GM12891 (cell line): ENCODE measurements at regions not wholly inside any gene's neighbourhood (a gene's known extent, or its start where the extent isn't known, plus 50 kb on each side); places are given as distances from the start of the nearest gene placed in this dataset.
"Not testable (repeated sequence)": the region's sequence is repeated elsewhere in the genome, so short reads cannot be mapped to it uniquely, and the experiment has no call there.

Experiments
- DNase-seq: peaks from one replicate; pipeline ENCODE4 v3.0.0; 2011; ENCODE audit warnings: low spot score; ENCODE audit not compliant: insufficient read length
- FAIRE-seq: peaks from 2 replicates; lab custom pipeline; 2011; peaks lifted over from hg19 to GRCh38; lab: Jason Lieb, UNC
- PAX5 ChIP-seq: IDR thresholded peaks from 2 replicates; pipeline ENCODE4 v1.6.1; 2011; ENCODE audit warnings: low read length, moderate library complexity, mild to moderate bottlenecking; ENCODE audit not compliant: insufficient read depth, severe bottlenecking
- POLR2A ChIP-seq: IDR thresholded peaks from 2 replicates; pipeline ENCODE4 v1.6.1; 2011; ENCODE audit warnings: low read depth, low read length, control low read depth
- POLR2AphosphoS5 ChIP-seq: IDR thresholded peaks from 2 replicates; pipeline ENCODE4 v1.6.1; 2011; ENCODE audit warnings: low read depth, low read length, control low read depth
- POU2F2 ChIP-seq: IDR thresholded peaks from 2 replicates; pipeline ENCODE4 v1.6.1; 2011; ENCODE audit warnings: low read depth, mild to moderate bottlenecking, control low read depth, low read length, moderate library complexity
- SPI1 ChIP-seq: IDR thresholded peaks from 2 replicates; pipeline ENCODE4 v1.6.1; 2011; ENCODE audit warnings: low read depth, low read length, control low read depth
- TAF1 ChIP-seq: IDR thresholded peaks from 2 replicates; pipeline ENCODE4 v1.6.1; 2011; ENCODE audit warnings: low read depth, low read length, control low read depth

DNA sequence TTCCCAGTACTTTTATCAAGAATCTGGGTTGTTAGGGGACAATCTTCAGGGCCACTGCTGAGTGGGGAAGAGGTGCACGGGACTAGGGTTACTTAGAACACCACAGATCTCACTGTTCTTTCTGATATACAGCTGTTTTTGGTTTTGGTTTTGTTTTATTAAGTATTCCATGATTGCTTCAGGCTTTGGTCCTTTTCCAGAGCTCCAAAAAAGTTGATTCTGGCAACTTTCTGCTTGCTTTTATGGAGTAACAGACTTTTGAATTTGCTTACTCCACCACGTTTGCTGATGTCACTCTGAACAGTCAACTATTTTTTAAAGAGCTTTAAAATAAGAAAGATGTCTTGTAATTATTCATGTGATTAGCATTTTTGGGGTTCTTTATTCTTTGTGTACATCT is 368.1 kb upstream of the FOXG1 start:
- FAIRE-seq = no peak
- TF ChIP-seq POU2F2 = no peak
- TF ChIP-seq POLR2A = no peak
- no peak for TF ChIP-seq POLR2AphosphoS5
- no peak for TF ChIP-seq PAX5
- no peak for TF ChIP-seq TAF1
- no peak for TF ChIP-seq SPI1

DNA sequence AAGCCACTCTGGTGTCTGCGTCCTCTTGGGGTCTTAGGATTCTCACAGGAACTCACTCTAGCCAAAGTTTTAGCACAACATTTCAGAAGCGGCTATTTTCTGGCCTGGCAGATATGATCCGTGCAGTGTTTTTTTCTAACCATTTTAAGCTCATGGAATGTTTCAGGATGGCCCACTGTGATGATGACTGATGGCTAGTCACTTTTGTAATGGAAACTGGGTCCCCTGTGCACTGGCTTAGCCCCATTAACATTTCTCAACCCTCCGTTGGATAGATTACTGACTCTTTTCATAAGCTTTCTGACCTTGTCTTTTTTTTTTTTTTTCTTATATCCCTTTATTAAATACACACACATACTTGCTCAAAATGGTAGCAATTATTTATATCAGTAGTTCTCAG is 364.9 kb upstream of the FOXG1 start:
- FAIRE-seq, DNase-seq: not testable (repeated sequence)

More for the DNA sequence above, 368.1 kb upstream of the FOXG1 start:
- no peak for DNase-seq

DNA sequence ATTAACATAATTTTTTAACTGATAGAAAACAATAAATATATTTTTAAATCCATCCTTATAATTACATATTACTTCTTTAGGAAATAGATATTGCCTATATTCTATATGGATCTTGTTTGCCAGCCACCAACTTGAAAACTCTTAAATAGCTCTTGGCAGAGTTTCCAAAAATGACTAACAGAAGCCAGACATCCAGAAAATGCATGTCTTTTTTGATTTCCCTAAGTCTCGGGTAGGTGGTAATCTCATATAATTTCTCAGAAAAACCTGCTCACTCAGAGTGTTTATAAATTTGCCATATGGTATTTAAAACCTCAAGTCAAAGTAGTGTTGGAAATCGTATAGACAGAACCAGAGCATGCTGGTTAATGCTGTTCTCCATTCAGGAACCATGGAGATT is 360.4 kb upstream of the FOXG1 start:
- TF ChIP-seq SPI1 (no peak), PAX5 (no peak), POLR2AphosphoS5 (no peak), TAF1 (no peak), POLR2A (no peak), POU2F2 (no peak)
- DNase-seq (no peak), FAIRE-seq (no peak)

DNA sequence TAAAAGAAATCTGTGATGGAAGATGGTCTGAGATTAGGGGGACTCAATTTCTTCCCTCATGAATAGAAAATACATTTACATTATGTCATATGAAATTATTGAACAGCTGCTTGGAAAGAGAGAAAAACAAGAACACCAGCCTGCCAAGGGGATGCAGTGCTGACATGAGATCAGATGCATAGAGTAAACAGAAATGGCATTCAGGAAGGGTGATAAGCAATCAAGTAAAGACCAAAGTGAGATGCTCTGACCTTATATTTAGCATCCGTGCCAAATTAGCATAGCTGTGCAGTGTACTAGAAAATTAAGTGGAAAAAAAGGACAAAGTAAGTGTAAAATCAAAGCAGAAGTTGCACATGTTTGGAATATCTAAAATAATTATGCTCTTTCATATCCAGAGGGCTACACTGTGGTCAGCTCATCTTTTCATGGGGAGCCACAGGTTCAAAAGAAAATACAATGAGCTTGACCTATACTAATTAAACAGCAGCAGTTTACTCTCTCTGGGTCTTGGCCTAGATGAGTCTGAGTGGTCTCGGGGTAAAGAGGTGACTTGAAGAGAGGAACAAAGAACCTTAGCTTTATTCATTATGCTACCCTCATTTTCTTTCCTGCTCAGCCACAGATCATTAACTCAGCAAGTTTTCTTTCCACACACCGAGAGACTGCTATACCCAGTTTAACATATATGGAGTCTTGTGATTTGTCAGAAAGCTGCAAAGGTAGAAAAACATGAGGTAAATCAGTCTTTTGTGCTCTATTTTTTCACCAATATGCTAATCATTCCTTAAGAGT is 359.4 kb upstream of the FOXG1 start:
- DNase-seq = no peak
- FAIRE-seq = no peak
- no peak for TF ChIP-seq SPI1
- TF ChIP-seq PAX5 = no peak

DNA sequence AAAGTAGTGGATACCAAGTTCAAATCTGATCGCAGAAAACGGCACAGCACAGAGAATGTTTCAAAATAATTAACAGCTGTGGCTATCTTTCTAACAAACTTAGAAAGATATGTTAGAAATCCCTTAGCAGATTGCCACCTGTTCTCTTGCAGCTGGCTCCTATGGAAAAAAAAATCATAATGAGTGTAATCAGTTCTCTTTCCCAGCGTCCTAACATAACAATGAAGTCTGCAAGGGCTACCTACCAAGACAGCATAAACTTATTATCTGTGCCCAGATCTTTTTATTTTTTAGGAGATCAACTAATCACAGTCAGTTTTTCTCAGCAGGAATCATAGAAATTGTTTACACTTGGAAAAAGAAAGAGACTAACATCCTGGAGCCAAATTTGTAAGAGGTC is 358.6 kb upstream of the FOXG1 start:
- no peak for FAIRE-seq
- DNase-seq = no peak
- no peak for TF ChIP-seq PAX5
- TF ChIP-seq POLR2AphosphoS5 = no peak
- TF ChIP-seq POLR2A = no peak
- no peak for TF ChIP-seq SPI1

- TF ChIP-seq PAX5 = no peak
- TF ChIP-seq TAF1 = no peak
- TF ChIP-seq POLR2A = no peak
- TF ChIP-seq SPI1 = no peak
- no peak for TF ChIP-seq POLR2AphosphoS5
- no peak for TF ChIP-seq POU2F2
- DNase-seq (no peak), FAIRE-seq (no peak)
Observed at GRCh38 chr14:28412077-28412476, 354.5 kb upstream of the FOXG1 start.

DNA sequence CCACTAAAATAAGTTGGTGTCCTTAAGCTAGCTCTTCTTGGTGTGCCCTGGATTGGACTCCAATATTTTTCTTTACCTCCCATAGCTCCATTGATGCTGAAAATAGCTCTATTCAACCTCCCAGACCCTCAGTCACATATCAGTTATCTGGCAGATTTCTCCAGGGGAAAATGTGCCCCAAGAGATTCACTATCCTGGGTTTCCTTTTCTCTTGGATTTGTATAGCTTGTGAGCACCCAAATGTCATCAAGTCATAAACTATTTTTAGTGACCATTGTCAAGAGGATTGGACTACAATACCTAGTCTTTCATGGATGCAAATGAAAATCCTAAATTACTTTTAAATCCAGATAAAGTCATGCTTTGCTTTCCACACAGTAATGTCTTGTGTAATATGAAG is 339.6 kb upstream of the FOXG1 start:
- FAIRE-seq (no peak), DNase-seq (no peak)

DNA sequence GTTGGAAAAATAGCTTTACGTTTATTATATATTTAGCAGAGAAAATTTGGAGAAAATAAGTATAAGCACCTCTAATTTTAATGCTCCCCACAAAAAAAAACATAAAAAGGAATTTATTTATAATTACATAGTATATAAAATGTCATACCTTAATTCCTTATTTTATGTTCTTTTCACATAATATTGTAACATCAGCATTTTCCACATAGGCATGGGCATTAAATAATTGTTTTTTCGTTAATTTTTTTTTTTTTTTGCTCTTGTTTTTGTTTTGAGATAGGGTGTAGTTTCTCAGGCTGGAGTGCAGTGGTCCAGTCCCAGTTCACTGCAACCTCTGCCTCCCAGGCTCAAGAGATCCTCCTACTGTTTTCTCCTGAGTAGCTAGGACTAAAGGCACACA is 329.8 kb upstream of the FOXG1 start:
- TF ChIP-seq TAF1 (no peak), SPI1 (no peak), POLR2A (no peak), POU2F2 (no peak), PAX5 (no peak), POLR2AphosphoS5 (no peak)

More for the DNA sequence above, 339.6 kb upstream of the FOXG1 start:
- TF ChIP-seq POLR2AphosphoS5 (no peak), POLR2A (no peak), PAX5 (no peak), POU2F2 (no peak), SPI1 (no peak), TAF1 (no peak)

GRCh38 chr14:28461389-28461788 is 305.2 kb upstream of the FOXG1 start:
- DNase-seq (no peak), FAIRE-seq (no peak)

More for the DNA sequence above, 329.8 kb upstream of the FOXG1 start:
- FAIRE-seq (no peak), DNase-seq (no peak)

DNA sequence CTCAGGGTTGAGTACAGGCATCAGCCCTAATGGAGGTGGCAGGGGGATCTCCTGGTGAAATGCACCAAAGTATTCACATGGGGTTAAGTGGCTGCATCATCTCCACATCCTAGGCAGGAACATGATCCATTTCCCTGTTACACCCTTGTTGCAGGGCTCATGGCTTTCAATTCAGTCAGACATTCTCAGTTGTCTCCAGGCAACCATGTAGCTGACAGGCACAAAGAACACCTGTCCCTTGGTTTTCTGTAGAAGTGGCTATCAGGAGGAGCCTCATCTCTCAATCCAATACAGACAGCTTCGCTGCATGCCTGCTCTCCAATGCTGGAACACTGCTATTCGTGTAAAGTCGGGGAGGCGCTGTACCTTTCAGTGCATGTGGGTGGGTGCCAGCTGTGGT is 299.0 kb upstream of the FOXG1 start:
- FAIRE-seq (no peak), DNase-seq (no peak)
- TF ChIP-seq POLR2A (no peak), POU2F2 (no peak), POLR2AphosphoS5 (no peak), PAX5 (no peak), SPI1 (no peak), TAF1 (no peak)

More at GRCh38 chr14:28461389-28461788, 305.2 kb upstream of the FOXG1 start:
- TF ChIP-seq PAX5 (no peak), TAF1 (no peak), POLR2A (no peak), POU2F2 (no peak), SPI1 (no peak), POLR2AphosphoS5 (no peak)
